ENCODE measurements at regions not wholly inside any gene's neighbourhood (a gene's known extent, or its start where the extent isn't known, plus 50 kb on each side); places are given as distances from the start of the nearest gene placed in this dataset.

- no peak for DNase-seq
Observed at GRCh38 chr13:106383791-106384190, 151.7 kb downstream of the EFNB2 start.

GRCh38 chr13:106382534-106382933, 152.9 kb downstream of the EFNB2 start:
- DNase-seq = no peak

GRCh38 chr13:106381091-106381490, 154.4 kb downstream of the EFNB2 start:
- DNase-seq = peak in 1 of 2 donors; percentile 42

- no peak for DNase-seq
Observed at GRCh38 chr13:106377931-106378662, 157.4 kb downstream of the EFNB2 start.

GRCh38 chr13:106377341-106377740, 158.1 kb downstream of the EFNB2 start:
- DNase-seq = no peak

GRCh38 chr13:106376401-106377112, 158.9 kb downstream of the EFNB2 start:
- no peak for DNase-seq

- DNase-seq = no peak
Observed at GRCh38 chr13:106375085-106375484, 160.4 kb downstream of the EFNB2 start.

GRCh38 chr13:106374631-106375030, 160.8 kb downstream of the EFNB2 start:
- no peak for DNase-seq

- no peak for DNase-seq
Observed at GRCh38 chr13:106373989-106374572, 161.4 kb downstream of the EFNB2 start.

- DNase-seq = peak in 1 of 2 donors; percentile 15
Observed at GRCh38 chr13:106373304-106373988, 162.0 kb downstream of the EFNB2 start.

- DNase-seq = no peak
Observed at GRCh38 chr13:106372199-106373155, 163.0 kb downstream of the EFNB2 start.

- DNase-seq = no peak
Observed at GRCh38 chr13:106371024-106371423, 164.4 kb downstream of the EFNB2 start.

- DNase-seq = no peak
Observed at GRCh38 chr13:106369858-106370257, 165.6 kb downstream of the EFNB2 start.

- DNase-seq = no peak
Observed at GRCh38 chr13:106369091-106369490, 166.4 kb downstream of the EFNB2 start.

GRCh38 chr13:106367361-106367971, 168.0 kb downstream of the EFNB2 start:
- no peak for DNase-seq

- no peak for DNase-seq
Observed at GRCh38 chr13:106362707-106363106, 172.8 kb downstream of the EFNB2 start.

GRCh38 chr13:106361621-106362020, 173.8 kb downstream of the EFNB2 start:
- no peak for DNase-seq

GRCh38 chr13:106357198-106357597, 178.3 kb downstream of the EFNB2 start:
- no peak for DNase-seq

GRCh38 chr13:106355866-106356265, 179.6 kb downstream of the EFNB2 start:
- DNase-seq = no peak

- no peak for DNase-seq
Observed at GRCh38 chr13:106354961-106355360, 180.5 kb downstream of the EFNB2 start.

- no peak for DNase-seq
Observed at GRCh38 chr13:106352850-106353249, 182.6 kb downstream of the EFNB2 start.

All from right lung (tissue), 2 donors.